GM23338 (cell line): ENCODE measurements at regions not wholly inside any gene's neighbourhood (a gene's known extent, or its start where the extent isn't known, plus 50 kb on each side); places are given as distances from the start of the nearest gene placed in this dataset.

Experiments
- CTCF ChIP-seq, 2 experiments: fragments of 200-600 bp in 1 of 2; sonication (generic) in 1 of 2; conservative IDR thresholded peaks; 2 replicates each; pipeline versions ENCODE4 v1.5.1 to v1.6.1; 2016 to 2017; ENCODE audit warnings: antibody characterized with exemption in 2 of 2, low read depth in 2 of 2, mild to moderate bottlenecking in 2 of 2, moderate library complexity in 1 of 2
- ETS1 ChIP-seq: IDR thresholded peaks from 2 replicates; pipeline ENCODE4 v1.6.1; 2016; ENCODE audit warnings: antibody characterized with exemption
- EZH2 ChIP-seq: fragments of 200-600 bp; sonication (generic); IDR thresholded peaks from one replicate; pipeline ENCODE4 v1.8.0; 2017; ENCODE audit warnings: antibody characterized with exemption, mild to moderate bottlenecking, low read depth; ENCODE audit not compliant: unreplicated experiment
- JUNB ChIP-seq: IDR thresholded peaks from one replicate; pipeline ENCODE4 v1.6.1; 2016; ENCODE audit warnings: antibody characterized with exemption; ENCODE audit not compliant: unreplicated experiment
- POLR2AphosphoS5 ChIP-seq: IDR thresholded peaks from 2 replicates; pipeline ENCODE4 v1.6.1; 2016; ENCODE audit warnings: antibody characterized with exemption, low read depth
- REST ChIP-seq: IDR thresholded peaks from one replicate; pipeline ENCODE4 v1.6.1; 2018; ENCODE audit warnings: antibody characterized with exemption; ENCODE audit not compliant: unreplicated experiment
- STAT1 ChIP-seq: IDR thresholded peaks from one replicate; pipeline ENCODE4 v1.6.1; 2016; ENCODE audit warnings: antibody characterized with exemption; ENCODE audit not compliant: unreplicated experiment
- ZNF114 ChIP-seq: fragments of 250-450 bp; sonication (Bioruptor Pico); IDR thresholded peaks from 2 replicates; pipeline ENCODE4 v1.5.0; 2020; ENCODE audit warnings: mild to moderate bottlenecking, moderate library complexity

GRCh38 chr2:136392897-136393505 lies 275.1 kb upstream of the CXCR4 start:
- TF ChIP-seq REST = no peak
- TF ChIP-seq CTCF (conservative IDR thresholded peaks at IDR 0.05; ENCODE audit: low read depth in 2 of 2) = no peak
- no peak for TF ChIP-seq POLR2AphosphoS5
- no peak for TF ChIP-seq JUNB
- TF ChIP-seq STAT1 = no peak
- no peak for TF ChIP-seq ZNF114 (CRISPR knock-in tag)
- TF ChIP-seq ETS1 = no peak
- TF ChIP-seq EZH2 = no peak
